ENCODE measurements at regions not wholly inside any gene's neighbourhood (a gene's known extent, or its start where the extent isn't known, plus 50 kb on each side); places are given as distances from the start of the nearest gene placed in this dataset.

DNA sequence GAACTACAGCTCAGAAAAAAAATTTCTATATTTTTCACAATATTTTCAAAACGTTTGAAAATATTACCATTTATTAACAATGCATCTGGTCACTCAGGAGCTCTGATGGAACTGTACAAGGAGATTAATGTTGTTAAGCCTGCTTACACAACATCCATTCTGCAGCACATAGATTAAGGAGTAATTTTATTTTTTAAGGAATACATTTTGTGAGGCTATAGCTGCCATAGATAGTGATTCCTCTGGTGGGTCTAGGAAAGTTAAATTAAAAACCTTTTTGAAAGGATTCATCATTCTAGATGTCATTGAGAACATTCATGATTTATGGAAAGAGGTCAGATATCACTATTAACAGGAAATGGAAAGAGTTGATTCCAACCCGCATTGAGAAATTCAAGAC, 196.9 kb downstream of the C3orf38 start:
- in situ Hi-C loops (cut with HindIII; ENCODE audit: low pct_unique_long_range_greater_than_20kb, low sequenced_read_pairs) = no loop called here

DNA sequence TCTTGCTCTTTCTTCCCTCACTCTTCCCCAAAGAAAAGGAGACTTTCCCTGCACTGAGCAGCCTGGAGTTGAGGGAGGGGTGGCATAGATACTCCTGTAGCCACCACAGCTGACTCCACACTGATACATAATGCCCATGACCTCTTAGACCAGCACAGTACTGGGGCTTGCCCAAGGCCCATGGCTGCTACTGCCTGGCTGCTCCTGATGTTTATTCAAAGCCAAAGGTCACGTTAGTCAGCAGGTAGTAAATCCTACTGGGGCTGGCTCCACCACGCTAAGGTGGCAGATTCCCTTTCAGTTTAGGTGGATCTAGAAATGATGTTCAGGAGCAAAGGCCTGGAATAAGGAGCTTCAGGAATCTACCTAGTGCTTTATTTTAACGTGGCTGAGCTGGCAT, 212.7 kb downstream of the C3orf38 start:
- DNase-seq (ENCODE audit: low read depth, low spot score) = no peak
- in situ Hi-C loops (cut with HindIII; ENCODE audit: low pct_unique_long_range_greater_than_20kb, low sequenced_read_pairs) = no loop called here

More for the DNA sequence above, 196.9 kb downstream of the C3orf38 start:
- DNase-seq (ENCODE audit: low read depth, low spot score) = no peak

DNA sequence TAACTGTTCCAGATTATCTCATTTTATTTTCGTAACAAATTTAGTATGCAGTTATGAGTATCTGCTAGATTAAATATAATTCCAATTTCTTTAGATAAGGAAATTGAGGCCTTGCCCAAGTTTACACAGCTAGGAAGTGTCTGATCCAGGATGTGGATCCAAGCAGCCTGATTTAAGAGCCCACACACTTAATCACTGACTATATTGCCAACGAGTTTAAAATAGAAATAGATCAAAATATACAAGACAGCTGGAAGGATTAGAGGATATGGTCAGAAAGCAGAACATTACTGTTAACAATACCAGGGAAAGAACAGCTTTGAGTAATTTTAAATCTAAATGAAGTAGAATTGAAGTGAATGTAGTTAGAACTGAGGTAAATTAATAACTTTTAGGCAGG, 215.2 kb downstream of the C3orf38 start:
- in situ Hi-C loops (cut with HindIII; ENCODE audit: low pct_unique_long_range_greater_than_20kb, low sequenced_read_pairs) = no loop called here
- no peak for DNase-seq (ENCODE audit: low read depth, low spot score)

DNA sequence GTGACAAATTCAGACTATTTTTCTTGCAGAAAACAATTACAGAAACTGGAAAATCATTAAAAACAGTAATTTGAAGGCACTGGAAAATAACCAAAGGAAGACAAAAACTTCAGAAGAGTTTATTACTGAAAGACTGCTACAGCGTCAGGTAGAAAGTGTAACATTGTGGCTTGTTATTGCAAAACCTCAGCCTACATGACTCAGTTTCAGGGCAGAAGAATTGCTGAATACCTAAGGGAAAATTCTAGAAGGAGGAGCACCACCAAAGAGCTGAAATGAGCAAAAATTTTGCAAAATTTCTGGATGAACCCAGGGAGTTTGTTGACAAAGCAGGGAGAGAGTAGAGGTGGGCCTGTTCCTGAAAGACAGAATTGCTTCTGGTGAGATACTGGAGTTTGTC, 219.6 kb downstream of the C3orf38 start:
- in situ Hi-C loops (cut with HindIII; ENCODE audit: low pct_unique_long_range_greater_than_20kb, low sequenced_read_pairs) = no loop called here
- DNase-seq (ENCODE audit: low read depth, low spot score) = no peak

DNA sequence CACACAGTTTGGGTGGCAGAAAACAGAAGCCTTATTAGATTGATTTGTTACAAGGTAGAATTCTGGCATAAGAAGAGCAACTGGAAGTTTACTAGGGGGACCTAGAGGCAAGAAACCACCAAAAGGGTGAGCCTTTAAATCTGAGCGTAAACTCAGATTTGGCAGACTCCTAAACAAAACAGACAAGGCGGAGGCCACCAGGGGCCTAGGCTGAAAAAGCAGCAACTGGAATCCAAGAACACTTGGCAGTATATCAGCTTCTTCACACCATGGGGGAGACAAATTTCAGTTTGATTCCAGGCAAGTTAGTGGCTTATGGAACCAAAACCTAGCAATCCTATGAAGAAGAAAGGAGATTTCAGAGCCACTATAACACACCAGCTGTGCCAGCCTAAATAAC, 220.0 kb downstream of the C3orf38 start:
- DNase-seq (ENCODE audit: low read depth, low spot score) = no peak
- in situ Hi-C loops (cut with HindIII; ENCODE audit: low pct_unique_long_range_greater_than_20kb, low sequenced_read_pairs) = no loop called here

DNA sequence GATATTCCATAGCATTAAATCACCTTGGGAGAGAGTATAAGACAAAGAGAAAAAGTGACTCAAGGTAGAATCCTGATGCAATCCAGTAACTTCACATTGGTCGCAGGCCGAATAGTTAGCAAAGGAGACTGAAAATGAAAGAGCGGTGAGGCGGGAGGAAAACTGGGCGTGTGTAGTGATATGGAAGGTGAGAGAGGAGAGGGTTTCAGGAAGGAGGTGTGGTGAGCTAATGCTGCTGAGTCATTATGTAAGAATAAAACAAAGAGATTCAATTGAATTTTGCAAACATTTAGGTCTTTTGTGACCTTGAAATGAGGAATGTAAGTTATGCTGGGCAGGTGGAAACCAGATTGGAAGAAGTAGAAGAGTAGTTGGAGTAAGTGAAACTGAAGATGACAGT, 235.3 kb downstream of the C3orf38 start:
- in situ Hi-C loops (cut with HindIII; ENCODE audit: low pct_unique_long_range_greater_than_20kb, low sequenced_read_pairs) = no loop called here
- DNase-seq (ENCODE audit: low read depth, low spot score) = no peak

DNA sequence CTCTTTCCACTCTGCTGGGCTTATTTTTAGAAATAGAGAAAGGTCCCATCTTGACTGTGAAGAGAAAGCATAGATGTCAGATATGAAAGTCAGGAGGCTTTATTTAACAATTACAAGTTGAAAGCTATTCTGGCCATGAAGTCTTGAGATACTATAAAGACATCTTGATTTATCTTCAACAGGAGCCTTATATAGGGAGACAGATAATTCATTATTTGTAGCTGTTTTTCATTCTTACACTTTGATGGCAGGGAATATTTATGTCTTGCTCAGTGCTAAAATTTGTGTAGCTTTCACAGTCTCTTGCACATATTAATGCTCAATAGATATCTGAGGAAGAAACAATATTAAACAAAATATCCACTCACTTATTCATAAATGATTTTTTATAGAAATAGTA, 248.8 kb downstream of the C3orf38 start:
- in situ Hi-C loops (cut with HindIII; ENCODE audit: low pct_unique_long_range_greater_than_20kb, low sequenced_read_pairs) = no loop called here
- no peak for DNase-seq (ENCODE audit: low read depth, low spot score)

DNA sequence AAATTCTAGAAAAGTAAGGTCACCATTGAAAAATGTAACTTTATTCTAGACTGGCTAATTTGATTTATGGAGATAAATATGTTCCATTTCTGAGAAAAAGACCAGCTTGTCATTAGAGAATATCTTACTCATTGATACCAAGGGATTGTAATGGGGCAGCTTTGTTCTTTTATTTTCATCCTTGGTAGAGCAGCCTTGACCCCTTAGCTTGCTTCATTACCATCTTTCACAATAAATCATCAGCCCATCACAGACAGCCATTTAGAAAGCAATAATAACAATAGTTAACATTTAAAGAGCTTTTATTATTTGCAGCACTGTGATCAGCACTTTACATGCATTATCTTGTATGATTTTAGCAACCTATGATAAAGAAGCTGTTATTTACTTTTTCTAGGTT, 253.6 kb downstream of the C3orf38 start:
- in situ Hi-C loops (cut with HindIII; ENCODE audit: low pct_unique_long_range_greater_than_20kb, low sequenced_read_pairs) = no loop called here
- DNase-seq (ENCODE audit: low read depth, low spot score) = no peak

DNA sequence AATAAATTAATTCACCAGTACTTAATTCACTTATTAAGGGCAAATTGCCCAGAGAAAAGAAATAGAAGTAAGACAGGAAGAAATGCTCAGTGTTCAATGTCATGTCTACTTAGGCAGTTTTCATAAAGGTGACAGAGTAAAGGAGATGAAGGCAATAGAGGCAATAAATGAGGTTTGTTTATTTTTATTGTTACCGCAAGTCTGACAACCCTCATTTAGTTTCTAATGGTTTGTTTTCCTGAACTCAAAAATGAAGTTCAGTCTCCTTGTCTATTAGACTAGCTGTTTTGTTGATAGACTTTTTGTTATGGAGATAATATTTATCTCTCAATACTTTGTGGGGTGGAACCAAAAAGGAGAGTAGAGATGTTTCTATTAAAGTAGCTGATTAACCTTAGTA, 258.3 kb downstream of the C3orf38 start:
- no peak for DNase-seq (ENCODE audit: low read depth, low spot score)
- in situ Hi-C loops (cut with HindIII; ENCODE audit: low pct_unique_long_range_greater_than_20kb, low sequenced_read_pairs) = no loop called here

DNA sequence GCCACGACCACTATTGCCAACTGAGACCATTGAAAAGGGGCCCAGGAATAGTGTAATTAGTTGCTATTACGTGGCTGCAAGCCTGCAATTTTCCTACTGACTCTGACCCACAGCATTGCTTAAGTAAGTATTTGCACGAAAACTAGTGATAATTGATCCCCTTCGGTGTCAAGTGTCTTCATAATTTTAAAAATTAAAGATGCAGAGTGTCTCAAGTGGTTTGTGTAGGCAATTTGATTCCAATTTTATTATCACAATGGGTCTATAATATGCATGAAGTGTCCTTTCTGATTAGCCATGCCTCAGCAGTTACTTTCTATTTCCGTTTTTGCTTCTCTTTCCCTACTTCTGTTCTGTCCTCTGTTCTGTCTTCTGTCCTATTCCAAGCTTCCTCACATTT, 259.2 kb downstream of the C3orf38 start:
- DNase-seq (ENCODE audit: low read depth, low spot score) = no peak
- in situ Hi-C loops (cut with HindIII; ENCODE audit: low pct_unique_long_range_greater_than_20kb, low sequenced_read_pairs) = no loop called here

DNA sequence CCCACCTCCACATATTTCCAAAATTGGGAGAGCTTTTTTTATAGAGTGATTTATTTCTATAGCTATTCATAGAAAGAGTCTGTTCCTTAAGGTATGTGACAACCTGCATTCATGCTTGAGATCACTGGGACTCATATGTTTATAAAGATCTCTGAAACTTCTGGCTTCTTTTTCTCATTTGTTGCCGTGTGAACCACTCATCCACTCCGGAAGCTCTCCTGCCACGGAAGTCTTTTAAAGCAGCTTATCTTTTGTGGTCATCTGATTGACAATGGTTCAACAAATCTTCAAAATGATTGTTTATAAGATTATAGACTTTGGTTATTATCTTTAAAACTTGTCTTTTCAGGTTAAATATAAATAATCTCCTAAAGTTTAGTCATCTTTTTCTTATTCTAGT, 260.5 kb downstream of the C3orf38 start:
- in situ Hi-C loops (cut with HindIII; ENCODE audit: low pct_unique_long_range_greater_than_20kb, low sequenced_read_pairs) = no loop called here
- DNase-seq (ENCODE audit: low read depth, low spot score) = no peak

DNA sequence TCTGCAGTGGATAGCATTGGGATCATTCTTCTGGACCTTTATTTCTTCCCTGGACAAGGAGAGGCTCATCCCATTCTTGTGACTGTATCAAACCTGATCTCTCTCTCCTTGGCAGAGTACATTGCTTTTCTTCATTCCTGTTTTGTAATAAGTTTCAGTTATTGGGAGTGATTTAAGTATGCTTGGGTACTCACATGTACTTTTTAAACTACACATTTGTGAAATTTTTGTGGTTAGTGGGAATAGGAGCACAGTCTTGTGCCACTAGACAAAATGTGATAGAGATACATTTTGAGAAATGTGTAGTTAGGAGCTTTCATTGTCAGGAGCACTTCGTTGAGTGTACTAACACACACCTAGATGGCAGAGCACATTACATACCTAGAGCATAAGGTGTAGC, 262.6 kb downstream of the C3orf38 start:
- no peak for DNase-seq (ENCODE audit: low read depth, low spot score)
- in situ Hi-C loops (cut with HindIII; ENCODE audit: low pct_unique_long_range_greater_than_20kb, low sequenced_read_pairs) = no loop called here

DNA sequence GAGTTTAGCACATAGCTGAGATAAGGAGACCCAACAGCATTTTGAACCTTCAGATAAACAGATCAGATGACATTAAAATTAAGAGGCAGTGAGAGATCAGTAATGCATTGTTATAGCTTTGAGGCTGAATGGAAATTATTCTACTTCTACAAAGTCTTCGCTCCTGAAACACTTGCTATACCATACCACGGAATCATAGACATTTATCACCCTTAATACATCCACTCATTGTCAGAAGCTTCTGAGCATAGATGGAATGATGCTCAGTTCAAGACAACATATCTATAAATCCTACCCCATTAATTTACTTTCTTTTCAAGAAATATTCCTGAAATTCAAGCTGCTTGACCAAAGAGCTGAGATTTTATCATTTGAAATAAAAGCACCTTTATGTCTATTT, 266.7 kb downstream of the C3orf38 start:
- no peak for DNase-seq (ENCODE audit: low read depth, low spot score)
- in situ Hi-C loops (cut with HindIII; ENCODE audit: low pct_unique_long_range_greater_than_20kb, low sequenced_read_pairs) = no loop called here

DNA sequence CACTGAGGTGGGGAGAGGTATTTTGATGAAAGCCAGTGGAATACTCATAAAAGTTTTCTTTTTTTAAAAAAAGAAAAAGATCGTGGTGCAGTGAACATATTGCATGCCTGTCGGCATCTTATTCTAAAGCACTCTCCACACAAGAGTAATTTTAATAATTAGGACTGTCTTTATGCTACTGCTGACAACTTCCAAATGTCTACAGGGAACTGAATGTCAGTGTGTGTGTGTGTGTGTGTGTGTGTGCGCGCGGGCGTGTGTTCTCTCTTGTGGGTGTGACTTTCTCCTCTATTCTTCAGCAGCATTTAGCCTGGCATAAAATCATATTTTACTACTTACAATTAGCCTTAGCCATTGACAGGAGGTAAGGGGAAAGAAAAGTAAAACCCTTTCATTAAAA, 268.5 kb downstream of the C3orf38 start:
- no peak for DNase-seq (ENCODE audit: low read depth, low spot score)
- in situ Hi-C loops (cut with HindIII; ENCODE audit: low pct_unique_long_range_greater_than_20kb, low sequenced_read_pairs) = no loop called here

DNA sequence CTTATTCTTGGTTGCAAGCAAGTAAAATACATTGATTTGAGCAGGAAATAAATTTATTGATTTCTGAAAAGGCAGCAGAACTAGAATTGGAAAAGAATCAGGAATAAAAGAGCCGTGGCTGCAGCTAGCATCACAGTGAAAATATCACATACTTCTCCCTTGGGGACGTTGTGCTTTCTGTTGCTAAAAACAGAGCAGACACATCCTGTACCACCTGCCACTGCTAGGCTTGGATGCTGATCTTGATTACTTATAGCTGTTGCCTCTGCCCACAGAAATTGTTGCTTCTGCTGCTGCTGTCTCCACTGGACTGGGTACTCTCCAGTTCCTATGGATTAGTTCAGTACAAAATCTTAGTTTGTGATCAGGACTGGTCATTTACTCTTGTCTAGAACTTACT, 283.8 kb downstream of the C3orf38 start:
- in situ Hi-C loops (cut with HindIII; ENCODE audit: low pct_unique_long_range_greater_than_20kb, low sequenced_read_pairs) = no loop called here
- DNase-seq (ENCODE audit: low read depth, low spot score) = no peak

DNA sequence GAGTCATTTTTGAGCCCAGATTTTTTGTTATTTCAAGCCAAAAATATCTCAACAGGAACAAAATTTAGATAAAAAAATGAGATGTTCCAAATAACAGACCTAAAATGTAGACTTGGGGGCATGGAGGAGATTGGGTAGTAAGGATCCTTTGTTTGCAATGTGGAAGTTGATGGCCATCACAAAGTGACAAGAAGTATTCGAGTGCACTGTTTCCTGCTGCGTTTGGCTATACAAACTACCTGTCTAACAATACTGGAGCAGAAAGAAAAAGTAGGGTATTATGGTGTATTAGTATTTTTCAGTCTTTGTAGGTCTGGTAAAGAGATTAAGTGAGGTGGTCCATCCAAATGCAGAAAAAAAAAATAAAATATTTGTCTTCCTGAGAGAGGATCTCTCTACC, 284.2 kb downstream of the C3orf38 start:
- in situ Hi-C loops (cut with HindIII; ENCODE audit: low pct_unique_long_range_greater_than_20kb, low sequenced_read_pairs) = no loop called here
- no peak for DNase-seq (ENCODE audit: low read depth, low spot score)

DNA sequence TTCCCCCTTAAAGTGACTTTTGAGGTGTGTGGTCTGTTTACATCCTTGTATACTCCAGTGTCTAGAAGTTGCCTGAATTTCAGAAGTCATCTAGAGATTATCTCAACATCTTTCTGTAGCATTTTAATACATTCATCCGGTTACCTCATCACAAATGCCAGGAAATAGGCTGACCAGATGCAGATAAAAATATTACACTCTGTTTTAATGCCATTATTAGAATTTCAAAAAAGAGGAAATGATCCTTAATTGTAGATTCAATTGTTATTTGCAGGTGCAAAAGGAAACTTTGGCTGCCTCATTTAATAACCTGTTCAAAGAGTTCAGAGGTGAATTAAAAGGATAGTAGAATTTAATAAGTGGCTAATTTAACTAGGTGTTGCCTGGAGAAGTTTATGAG, 290.9 kb downstream of the C3orf38 start:
- in situ Hi-C loops (cut with HindIII; ENCODE audit: low pct_unique_long_range_greater_than_20kb, low sequenced_read_pairs) = no loop called here
- DNase-seq (ENCODE audit: low read depth, low spot score) = no peak

DNA sequence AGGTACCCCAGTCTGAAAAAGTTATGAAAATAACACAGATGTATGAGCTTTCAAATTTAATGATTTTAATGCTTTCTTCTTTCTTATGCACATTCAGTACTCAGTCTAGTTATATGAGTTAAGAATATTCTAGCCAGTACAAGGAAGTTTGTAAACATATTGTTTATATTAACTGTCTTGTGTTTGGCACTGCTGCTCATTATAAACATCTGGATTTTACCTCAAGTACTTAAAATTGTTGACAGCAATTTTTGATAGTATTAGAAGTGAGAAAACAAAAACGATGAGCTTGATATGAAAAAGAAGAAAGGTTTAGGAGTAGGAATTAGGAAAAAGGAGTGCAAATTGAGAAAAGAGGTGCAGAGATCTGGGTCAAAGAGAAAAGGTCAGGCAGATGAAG, 293.3 kb downstream of the C3orf38 start:
- no peak for DNase-seq (ENCODE audit: low read depth, low spot score)
- in situ Hi-C loops (cut with HindIII; ENCODE audit: low pct_unique_long_range_greater_than_20kb, low sequenced_read_pairs) = no loop called here

DNA sequence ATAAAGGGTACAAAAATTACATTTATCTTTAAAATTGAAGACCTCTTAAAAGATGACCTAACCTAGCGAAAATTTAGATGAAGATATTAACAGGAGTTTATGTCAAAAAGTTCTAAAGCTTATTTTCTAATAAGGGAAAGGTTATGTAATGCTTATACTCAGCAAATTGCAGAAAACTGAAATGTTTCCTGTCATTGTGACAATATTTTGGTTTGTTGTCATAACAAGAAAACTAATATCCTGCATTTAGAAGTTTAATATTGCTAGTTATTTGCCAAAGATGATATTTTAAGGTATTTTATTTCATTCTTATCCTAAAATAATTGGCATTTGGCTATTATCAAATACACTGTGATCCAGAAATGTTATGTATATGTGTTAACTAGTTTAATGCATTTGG, 294.5 kb downstream of the C3orf38 start:
- in situ Hi-C loops (cut with HindIII; ENCODE audit: low pct_unique_long_range_greater_than_20kb, low sequenced_read_pairs) = no loop called here
- DNase-seq (ENCODE audit: low read depth, low spot score) = no peak

DNA sequence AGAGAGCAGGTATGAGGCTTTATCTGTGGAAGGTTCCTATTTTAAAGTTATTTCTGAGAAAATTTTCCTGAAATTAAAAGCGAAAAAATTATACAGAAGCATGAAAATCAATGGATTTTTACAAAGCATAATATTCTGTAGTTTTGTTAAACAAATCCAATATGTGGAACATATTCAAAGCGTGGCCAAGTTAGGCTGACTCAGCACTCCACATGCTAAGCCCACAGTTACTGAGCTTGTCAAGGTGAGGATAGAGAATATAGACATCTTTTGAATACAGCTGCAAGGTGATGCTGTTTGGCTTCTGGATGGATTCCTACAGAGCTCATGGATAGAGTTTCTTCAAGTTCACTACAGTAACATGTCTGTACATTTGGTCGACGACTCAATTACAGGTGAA, 302.5 kb downstream of the C3orf38 start:
- in situ Hi-C loops (cut with HindIII; ENCODE audit: low pct_unique_long_range_greater_than_20kb, low sequenced_read_pairs) = no loop called here

DNA sequence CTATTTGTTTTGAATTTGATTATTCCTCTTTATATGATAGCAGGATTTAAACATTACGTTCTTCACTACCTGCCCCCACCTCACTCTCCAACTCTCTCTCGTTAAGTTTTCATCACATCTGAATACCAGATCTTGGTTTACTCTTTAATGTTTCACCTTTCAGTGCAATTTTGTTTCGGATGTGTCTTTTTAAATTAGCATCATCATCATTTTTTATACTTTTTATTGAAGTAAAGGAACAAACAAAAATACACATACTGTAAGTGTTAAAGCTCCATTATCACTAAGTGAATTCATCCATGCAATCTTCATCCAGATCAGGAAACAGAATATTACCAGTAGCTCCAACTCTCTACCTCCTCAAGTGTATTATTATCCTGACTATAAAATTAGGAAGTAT, 310.6 kb downstream of the C3orf38 start:
- DNase-seq (ENCODE audit: low read depth, low spot score) = no peak
- in situ Hi-C loops (cut with HindIII; ENCODE audit: low pct_unique_long_range_greater_than_20kb, low sequenced_read_pairs) = no loop called here

More for the DNA sequence above, 302.5 kb downstream of the C3orf38 start:
- DNase-seq (ENCODE audit: low read depth, low spot score) = no peak
